Thoracic aorta (tissue), 2 donors: ENCODE measurements at regions not wholly inside any gene's neighbourhood (a gene's known extent, or its start where the extent isn't known, plus 50 kb on each side); places are given as distances from the start of the nearest gene placed in this dataset.

ENCODE experiments used
- ATAC-seq: fragments of 150-250 bp; one replicate; pipeline ENCODE4 v1.8.0; 2017; ENCODE audit warnings: low read depth; ENCODE audit not compliant: insufficient number of reproducible peaks, low FRiP score
- DNase-seq: peaks from one replicate; pipeline ENCODE4 v3.0.0-alpha.2; 2020; ENCODE audit warnings: low spot score
- H3K27ac ChIP-seq, 2 donors: fragments of 200-600 bp; sonication (generic); 1 replicate in 1 of 2; 2 replicates in 1 of 2; pipeline ENCODE4 v1.5.1; 2016; ENCODE audit warnings: mild to moderate bottlenecking in 2 of 2, moderate library complexity in 2 of 2
- H3K27me3 ChIP-seq: fragments of 200-600 bp; sonication (generic); replicated peaks from 2 replicates; pipeline ENCODE4 v1.6.0; 2016; ENCODE audit warnings: mild to moderate bottlenecking; ENCODE audit not compliant: insufficient read depth
- H3K36me3 ChIP-seq: fragments of 200-600 bp; sonication (generic); one replicate; pipeline ENCODE4 v1.5.1; 2016
- H3K4me1 ChIP-seq, 2 donors: fragments of 200-600 bp; sonication (generic); 1 replicate in 1 of 2; 2 replicates in 1 of 2; pipeline versions ENCODE4 v1.5.1 to v1.6.0; 2016; ENCODE audit warnings: low read depth in 2 of 2, mild to moderate bottlenecking in 1 of 2; ENCODE audit not compliant: control insufficient read depth in 1 of 2
- H3K4me3 ChIP-seq: fragments of 200-600 bp; sonication (generic); 2 replicates; pipeline ENCODE4 v1.5.1; 2016; ENCODE audit warnings: mild to moderate bottlenecking
- H3K9me3 ChIP-seq: fragments of 200-600 bp; sonication (generic); 2 replicates; pipeline ENCODE4 v1.5.1; 2016
- TF ChIP-seq, protein P1 (sequence below): fragments of 200-600 bp; sonication (generic); IDR thresholded peaks from one replicate; pipeline ENCODE4 v1.5.1; 2019; ENCODE audit warnings: antibody characterized with exemption

DNA sequence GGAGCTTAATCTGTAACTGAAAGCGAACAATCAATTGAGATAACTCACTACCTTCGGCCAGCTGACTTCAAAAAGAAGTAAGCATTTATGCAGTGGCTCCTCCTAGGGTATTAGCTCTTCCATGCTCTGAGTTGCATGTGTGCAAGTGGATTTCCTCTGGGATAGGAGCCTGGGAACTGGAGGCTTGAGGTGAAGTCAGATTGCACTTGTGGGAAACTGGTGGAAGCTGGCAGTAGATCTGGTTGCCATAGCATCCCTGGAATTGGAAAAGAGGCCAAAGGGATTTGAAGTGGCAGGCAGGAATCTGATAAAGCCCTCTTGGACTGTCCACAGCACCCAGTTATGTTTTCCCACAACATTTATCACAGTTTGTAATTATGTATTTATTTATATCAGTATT is 50.6 kb upstream of the FMNL2 start:
- H3K4me1 ChIP-seq: no peaks in the 10 kb centered on the region
- H3K36me3 ChIP-seq: no peaks in the 10 kb centered on the region
- no peak for ATAC-seq
- no peaks in the 10 kb centered on the region for H3K27me3 ChIP-seq
- no peak overlapping the region for H3K27ac ChIP-seq
- no peak overlapping the region for H3K4me3 ChIP-seq
- no peak for DNase-seq
- no peaks in the 10 kb centered on the region for H3K9me3 ChIP-seq
- TF ChIP-seq, protein P1, sequence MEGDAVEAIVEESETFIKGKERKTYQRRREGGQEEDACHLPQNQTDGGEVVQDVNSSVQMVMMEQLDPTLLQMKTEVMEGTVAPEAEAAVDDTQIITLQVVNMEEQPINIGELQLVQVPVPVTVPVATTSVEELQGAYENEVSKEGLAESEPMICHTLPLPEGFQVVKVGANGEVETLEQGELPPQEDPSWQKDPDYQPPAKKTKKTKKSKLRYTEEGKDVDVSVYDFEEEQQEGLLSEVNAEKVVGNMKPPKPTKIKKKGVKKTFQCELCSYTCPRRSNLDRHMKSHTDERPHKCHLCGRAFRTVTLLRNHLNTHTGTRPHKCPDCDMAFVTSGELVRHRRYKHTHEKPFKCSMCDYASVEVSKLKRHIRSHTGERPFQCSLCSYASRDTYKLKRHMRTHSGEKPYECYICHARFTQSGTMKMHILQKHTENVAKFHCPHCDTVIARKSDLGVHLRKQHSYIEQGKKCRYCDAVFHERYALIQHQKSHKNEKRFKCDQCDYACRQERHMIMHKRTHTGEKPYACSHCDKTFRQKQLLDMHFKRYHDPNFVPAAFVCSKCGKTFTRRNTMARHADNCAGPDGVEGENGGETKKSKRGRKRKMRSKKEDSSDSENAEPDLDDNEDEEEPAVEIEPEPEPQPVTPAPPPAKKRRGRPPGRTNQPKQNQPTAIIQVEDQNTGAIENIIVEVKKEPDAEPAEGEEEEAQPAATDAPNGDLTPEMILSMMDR: no peak
